T1000 (cell line): ENCODE measurements at regions not wholly inside any gene's neighbourhood (a gene's known extent, or its start where the extent isn't known, plus 50 kb on each side); places are given as distances from the start of the nearest gene placed in this dataset.

ENCODE experiments used
- DNase-seq: peaks from one replicate; lab custom pipeline; 2025; ENCODE audit warnings: mixed read lengths; lab: John Stamatoyannopoulos, UW

DNA sequence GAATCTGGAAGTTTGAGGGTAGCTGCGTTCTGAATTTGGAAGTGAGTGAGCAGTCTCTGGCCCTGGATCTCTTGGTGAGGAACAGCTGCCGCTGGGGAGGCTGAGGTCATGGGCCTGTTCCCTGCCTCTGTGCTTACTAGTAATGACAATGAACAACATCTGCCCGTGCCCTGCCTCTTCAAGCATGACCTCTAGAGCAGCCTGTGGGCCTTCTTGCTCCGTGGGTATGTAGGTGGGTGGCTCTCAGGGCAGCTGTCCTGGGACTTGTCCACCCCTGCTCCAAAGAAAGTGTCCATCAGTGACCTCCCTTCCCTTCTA is 186.2 kb downstream of the CXCL12 start:
- DNase-seq = no peak

DNA sequence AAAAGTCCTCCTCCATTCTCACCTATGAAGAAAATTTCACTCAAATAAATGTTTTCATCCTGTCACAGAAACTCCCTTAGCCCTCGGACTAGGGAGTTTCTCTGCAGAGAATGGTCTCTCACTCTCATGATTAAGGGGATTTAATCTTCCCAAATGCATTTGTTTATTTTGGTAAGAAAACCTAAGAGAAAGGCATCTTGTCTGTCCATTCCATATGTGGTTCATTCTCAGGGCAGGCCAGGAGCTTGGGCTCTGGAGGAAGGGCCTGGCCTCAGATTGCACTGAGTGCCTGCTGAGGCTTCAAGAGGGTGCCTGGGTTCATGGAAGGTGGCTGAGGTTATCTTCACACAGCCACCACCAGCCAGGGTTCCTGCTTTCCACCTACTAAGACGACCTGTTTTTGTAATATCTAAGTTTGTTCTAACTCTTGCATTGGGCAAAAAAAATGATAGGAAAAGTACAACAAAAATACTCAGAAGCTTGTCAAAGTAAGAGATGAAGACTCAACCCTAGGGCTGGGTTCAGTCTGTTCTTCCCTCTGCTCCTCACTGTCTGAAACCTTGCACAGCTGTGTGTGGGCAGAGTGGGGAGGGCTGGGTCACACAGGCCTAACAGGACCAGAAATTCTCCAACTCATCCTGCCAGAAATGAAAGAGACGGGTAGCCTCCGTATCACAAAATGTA is 186.7 kb downstream of the CXCL12 start:
- no peak for DNase-seq

- DNase-seq = no peak
Observed at GRCh38 chr10:44197646-44198045, 187.3 kb downstream of the CXCL12 start.

DNA sequence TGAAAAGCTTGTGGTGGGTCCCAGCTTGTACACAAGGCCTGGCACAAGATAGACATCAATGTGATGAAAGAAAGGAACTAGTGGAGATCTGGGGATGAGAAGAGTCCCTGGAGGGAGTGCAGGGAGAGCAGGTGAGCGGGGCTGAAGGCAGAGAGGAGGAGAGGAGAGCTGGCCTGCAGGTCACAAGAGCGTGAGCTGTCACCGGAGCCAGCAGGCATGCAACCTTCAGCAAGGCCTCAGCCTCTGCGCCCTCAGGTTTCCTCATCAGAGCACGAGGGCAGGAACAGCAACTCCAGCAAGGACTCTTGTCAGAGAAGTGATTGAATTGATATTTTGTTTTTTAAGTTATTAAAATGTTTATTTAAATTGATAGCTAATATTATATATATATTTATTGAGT is 188.6 kb downstream of the CXCL12 start:
- no peak for DNase-seq

- no peak for DNase-seq
Observed at GRCh38 chr10:44196008-44196320, 188.9 kb downstream of the CXCL12 start.

- peak; percentile 56 for DNase-seq
Observed at GRCh38 chr10:44195112-44196007, 189.5 kb downstream of the CXCL12 start.

DNA sequence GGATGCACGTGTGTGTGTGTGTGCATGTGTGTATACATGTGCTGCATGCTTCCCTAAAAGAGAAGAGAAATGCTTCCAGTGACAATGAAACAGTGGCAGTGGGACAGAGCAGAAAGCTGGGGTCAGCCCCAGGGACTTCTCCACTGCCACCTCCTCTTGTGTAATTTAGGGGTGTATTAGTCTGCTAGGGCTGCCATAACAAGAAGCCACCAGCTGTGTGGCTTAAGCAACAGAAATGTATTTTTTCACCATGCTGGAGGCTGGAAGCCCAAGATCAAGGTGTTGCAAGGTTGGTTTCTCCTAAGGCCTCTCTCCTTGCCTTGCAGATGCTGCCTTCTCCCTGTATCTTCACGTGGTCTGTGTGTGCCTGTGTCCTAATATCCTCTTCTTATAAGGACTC is 190.5 kb downstream of the CXCL12 start:
- DNase-seq = no peak

DNA sequence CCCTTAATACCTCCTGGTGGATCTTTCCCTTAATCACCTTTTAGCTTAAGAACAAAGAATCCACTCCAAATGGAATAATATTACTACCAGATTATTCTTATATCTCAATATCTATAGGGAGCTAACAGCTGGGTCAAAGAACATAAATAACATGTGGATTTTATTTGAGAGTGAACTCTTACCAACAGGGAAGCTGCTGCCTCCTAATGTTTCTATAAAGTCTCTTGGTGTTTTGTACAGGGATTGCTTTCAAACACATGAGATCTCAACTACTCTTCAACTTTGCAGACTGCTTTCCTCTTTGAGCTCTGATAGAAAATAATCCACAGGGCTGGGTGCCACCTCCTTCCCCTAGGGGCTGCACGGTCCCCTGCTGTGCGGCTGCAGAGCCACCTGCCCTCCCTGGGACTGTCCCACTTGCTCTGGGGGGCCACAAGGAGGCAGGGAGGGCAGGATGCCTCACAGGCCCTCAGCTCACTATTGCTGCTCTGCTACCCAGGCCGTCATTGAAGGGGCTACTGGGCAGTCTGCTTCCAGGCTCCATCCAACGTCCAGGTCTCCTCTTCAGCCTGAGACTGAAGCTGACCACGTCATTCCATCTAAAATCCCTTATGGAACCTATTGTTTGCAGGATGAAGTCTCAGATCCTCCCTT is 191.2 kb downstream of the CXCL12 start:
- no peak for DNase-seq

DNA sequence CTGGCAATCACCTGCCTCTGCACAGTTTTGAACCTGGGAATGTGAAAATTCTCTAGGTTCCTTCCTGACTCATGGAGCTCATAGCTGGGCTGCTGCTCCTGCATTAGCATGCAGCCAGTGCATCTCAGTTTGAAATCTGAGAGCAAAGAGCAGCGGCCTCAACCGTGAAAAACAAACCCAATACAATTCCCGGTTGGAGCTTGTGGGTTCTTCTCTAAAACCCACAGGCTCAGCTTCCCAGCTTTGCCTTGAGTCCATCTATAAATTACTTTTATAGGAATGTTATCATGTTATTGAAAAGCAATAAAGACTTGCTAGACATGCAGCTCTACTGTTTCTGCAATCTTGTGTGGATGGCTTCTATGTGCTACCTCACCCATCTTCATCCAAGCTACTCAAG is 191.7 kb downstream of the CXCL12 start:
- DNase-seq = no peak

DNA sequence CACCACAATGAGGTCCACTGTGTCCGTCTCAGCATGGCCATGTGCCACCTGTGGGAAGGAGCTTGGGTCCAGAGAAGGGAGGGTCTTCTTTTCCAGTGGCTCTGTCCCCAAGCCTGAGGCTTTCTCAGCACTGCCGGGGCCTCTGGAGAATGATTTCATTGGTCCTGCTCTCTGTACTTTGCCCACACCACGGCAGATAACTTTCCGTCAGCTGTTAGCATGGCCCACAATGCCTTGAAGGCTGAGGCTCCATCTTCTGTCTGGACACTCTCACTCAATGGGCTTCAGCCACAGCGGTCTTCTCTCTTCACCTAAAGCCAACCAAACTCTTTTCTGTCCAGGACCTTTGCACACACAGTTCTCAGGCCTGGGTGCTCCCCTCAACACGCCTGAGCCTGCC is 192.5 kb downstream of the CXCL12 start:
- DNase-seq = no peak

- DNase-seq = no peak
Observed at GRCh38 chr10:44190541-44190940, 194.4 kb downstream of the CXCL12 start.

GRCh38 chr10:44186821-44187220 is 198.1 kb downstream of the CXCL12 start:
- no peak for DNase-seq

- DNase-seq = no peak
Observed at GRCh38 chr10:44186150-44186549, 198.7 kb downstream of the CXCL12 start.

DNA sequence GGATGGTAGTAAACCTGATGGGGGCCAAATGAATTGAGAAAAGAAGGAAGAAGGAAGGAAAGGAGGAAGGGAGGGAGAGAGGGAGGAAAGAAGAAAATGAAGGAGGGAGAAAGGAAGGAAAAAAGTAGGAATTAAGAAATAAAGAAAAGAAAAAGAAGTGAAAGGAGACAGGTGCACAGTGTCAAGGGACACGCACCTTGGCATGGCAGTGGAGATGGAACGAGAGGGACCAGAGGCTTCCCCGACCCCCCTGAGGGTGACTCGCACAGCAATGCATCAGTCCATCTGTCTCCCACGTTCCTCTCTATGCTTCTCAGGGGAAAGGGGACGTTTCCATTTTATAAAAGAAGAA is 199.6 kb downstream of the CXCL12 start:
- DNase-seq = no peak

DNA sequence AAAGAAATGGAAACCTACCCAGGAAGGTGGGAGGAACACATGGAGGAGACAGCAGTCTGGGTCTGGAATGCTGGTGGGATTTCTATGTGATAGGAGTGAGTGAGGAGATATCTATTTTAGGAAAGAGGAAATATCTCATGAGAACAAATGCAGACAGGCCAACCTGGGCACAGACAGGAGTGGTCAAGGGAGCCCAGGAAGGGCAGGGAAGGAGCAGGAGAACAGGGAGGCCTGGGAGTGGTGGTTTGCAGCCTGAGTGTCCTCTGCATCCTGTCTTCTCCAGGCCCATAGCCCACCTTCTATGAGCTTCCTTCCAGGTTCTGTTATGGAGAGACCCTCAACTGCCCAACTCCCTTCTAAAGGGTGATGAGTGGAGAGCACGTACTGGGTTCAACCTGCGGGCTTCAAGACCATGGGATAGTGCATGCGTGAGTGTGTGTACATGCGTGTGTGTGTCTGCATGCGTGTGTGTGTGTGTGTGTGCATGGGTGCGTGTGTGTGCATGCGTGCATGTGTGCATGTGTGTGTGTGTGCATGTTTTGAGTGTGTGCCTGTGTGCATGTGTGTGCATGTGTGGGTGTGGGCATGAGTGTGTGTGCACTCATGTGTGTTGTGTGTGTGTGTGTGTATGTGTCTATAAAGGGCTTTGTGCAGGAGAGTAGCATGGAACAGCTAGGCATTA is 200.1 kb downstream of the CXCL12 start:
- no peak for DNase-seq

DNA sequence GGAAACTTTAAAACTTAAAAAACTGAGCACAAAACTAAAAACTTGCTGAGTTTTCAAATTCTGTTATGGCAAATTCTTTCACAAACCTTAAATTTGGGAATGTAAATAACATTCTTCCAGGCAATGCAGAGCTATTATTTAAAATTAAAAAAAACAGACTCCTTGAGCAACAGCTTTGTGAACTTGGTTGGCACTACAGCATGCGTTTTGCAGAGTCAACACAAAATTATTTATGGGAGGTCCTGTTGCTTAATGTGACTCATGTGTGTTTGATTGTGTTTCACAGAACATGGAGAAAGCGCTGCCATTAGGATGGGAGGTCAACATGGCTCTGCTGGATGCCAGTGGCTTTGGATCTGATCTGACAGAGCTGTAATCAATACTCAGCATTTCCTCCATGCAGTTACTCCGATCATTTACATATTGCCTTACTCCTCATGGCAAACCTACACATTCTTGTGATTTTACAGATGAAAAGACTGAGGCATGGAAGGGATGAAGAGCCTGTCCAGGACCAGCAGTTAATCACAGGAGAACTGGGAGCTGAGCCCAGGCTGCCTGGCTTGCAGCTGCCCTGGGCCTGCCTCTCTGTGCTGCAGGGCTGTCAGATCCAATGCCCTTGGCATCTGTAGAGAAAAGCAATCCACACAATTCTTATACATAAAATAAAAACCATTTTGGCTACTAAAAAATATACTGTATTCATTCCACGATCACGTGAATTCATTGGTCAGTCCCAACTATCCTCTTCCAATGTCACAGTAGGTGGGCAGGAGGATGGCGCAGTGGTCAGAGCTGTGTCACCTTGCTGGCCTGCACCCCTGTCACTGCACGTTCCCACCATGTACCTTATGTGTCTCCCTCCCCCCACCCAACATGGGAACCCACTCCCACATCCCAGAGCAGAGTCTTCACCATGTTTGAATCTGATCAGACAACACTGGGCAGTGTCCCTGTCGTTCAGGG is 200.9 kb downstream of the CXCL12 start:
- no peak for DNase-seq

- DNase-seq = no peak
Observed at GRCh38 chr10:44182909-44183308, 202.0 kb downstream of the CXCL12 start.

DNA sequence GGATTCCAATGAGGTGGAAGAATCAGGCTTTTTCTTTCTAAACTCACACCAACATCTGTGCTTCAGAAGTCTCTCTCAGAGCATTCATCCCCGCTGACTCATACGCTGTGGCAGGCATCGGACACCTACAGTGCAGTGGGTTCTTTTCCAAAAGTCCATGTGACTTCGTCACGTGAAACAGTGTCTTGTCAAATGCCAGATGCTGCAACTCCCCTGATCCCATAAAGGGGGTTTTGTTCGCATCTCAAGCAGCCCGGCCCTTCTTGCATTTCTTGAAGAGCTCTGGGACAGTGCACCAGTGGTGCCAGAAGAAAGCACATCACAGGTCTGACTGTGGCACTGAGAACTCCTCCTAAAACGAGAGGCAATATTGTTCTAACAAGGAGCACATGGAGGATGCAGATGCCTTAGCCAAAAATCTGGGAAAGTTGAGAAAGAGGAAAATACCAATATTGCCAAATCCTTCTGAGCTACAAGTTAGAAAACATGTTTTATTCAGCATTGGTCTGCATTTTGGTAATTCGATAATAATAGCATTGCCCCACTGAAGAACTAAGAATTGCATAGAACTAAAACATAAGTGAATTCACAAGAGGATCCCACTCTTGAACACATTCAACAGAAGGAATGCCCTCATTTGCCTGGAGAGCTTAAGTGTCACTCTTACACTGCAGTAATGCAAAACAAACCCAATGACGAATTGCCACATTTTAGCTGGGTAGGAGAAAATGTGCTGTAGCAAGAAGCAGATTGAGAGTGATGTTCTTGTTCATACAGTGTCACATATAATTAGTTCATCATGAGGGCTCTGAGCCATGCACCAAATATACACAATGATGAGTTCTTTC is 204.4 kb downstream of the CXCL12 start:
- DNase-seq = peak; percentile 19

GRCh38 chr10:44178856-44179255 is 206.0 kb downstream of the CXCL12 start:
- DNase-seq = no peak

GRCh38 chr10:44178281-44178680 is 206.6 kb downstream of the CXCL12 start:
- no peak for DNase-seq

DNA sequence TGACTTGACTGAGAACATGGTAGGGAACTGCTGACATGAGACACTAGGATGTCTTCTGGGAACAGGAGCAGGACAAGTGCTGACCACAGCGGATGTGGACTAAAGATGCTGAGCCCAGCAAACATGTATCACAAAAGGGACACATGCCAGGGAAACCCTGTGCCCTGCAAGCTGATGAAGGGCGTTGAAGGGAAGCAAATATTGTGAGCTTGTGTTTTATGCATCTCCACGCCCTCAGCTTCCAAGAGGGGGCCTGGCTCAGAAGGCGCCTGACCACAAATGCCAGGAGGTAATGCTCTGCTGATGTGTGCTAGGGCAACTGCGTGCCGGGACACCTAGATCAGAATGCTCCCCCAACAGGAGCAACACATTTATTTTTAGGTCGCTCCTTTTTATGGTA is 207.3 kb downstream of the CXCL12 start:
- no peak for DNase-seq
